ENCODE measurements at regions not wholly inside any gene's neighbourhood (a gene's known extent, or its start where the extent isn't known, plus 50 kb on each side); places are given as distances from the start of the nearest gene placed in this dataset.

DNA sequence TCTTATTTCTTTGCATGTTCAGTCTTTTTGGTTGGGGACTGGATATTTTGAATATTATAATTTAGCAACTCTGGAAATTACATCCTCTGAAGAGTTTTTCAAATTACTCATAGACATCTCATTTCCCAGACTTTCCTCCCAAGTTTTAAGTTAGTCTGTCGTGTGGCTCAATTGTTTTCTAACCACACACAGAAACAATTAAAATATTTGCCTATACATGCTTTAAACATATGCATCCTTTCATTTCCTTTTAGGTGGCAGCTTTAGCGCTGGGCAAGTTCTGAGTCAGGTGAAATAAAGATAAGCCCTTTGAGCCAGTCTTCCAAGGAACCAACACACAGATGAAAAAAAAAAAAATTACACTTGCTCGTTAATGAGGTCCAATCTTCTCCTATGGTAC, 307.0 kb upstream of the SPOCK3 start:
- no peak overlapping the region for H3K4me3 ChIP-seq (ENCODE audit: low read length)
- TF ChIP-seq, protein P1, sequence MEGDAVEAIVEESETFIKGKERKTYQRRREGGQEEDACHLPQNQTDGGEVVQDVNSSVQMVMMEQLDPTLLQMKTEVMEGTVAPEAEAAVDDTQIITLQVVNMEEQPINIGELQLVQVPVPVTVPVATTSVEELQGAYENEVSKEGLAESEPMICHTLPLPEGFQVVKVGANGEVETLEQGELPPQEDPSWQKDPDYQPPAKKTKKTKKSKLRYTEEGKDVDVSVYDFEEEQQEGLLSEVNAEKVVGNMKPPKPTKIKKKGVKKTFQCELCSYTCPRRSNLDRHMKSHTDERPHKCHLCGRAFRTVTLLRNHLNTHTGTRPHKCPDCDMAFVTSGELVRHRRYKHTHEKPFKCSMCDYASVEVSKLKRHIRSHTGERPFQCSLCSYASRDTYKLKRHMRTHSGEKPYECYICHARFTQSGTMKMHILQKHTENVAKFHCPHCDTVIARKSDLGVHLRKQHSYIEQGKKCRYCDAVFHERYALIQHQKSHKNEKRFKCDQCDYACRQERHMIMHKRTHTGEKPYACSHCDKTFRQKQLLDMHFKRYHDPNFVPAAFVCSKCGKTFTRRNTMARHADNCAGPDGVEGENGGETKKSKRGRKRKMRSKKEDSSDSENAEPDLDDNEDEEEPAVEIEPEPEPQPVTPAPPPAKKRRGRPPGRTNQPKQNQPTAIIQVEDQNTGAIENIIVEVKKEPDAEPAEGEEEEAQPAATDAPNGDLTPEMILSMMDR (IDR thresholded peaks at IDR 0.05; ENCODE audit: insufficient read depth, low read depth, low read length, missing control alignments), result no peak
- DNase-seq (ENCODE audit: low read depth), result peak; percentile 69

DNA sequence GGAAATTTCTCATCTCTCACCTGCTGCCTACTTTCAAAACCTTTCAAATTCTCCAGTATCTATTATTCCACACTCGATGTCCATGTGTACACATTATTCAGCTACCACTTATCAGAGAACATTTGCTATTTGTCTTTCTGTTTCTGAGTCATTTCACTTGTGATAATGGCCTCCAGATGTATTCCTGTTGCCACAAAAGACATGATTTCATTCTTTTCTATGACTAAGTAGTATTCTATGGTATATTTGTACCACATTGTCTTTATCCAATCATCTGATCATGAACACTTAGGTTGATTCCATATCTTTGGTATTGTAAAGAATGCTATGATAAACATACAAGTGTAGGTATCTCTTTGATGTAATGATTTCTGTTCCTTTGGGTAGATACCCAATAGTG, 310.1 kb upstream of the SPOCK3 start:
- no peak overlapping the region for H3K4me3 ChIP-seq (ENCODE audit: low read length)
- peak; percentile 47 for DNase-seq (ENCODE audit: low read depth)
- TF ChIP-seq, protein P1 (IDR thresholded peaks at IDR 0.05; ENCODE audit: insufficient read depth, low read depth, low read length, missing control alignments), result no peak

DNA sequence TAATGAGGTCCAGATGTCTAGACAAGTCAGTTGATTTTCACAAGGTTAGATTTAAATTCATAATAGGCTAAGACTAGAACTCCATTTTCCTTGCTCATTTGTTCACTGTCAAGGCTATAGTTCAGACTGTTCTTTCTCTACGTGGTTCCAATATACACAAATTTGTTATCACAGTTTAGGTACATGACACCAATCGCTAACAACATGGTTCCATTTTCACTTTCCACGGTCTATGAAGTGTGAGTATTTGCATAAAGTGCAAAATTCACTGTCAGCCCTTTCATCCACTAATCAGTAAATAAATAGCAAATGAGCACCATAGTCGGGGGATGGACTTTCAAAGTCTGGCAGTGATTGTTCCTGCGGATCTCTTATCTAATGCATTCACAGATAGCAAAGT, 315.7 kb upstream of the SPOCK3 start:
- H3K4me3 ChIP-seq (ENCODE audit: low read length), result no peak overlapping the region
- TF ChIP-seq, protein P1 (IDR thresholded peaks at IDR 0.05; ENCODE audit: insufficient read depth, low read depth, low read length, missing control alignments), result no peak
- DNase-seq (ENCODE audit: low read depth), result no peak

DNA sequence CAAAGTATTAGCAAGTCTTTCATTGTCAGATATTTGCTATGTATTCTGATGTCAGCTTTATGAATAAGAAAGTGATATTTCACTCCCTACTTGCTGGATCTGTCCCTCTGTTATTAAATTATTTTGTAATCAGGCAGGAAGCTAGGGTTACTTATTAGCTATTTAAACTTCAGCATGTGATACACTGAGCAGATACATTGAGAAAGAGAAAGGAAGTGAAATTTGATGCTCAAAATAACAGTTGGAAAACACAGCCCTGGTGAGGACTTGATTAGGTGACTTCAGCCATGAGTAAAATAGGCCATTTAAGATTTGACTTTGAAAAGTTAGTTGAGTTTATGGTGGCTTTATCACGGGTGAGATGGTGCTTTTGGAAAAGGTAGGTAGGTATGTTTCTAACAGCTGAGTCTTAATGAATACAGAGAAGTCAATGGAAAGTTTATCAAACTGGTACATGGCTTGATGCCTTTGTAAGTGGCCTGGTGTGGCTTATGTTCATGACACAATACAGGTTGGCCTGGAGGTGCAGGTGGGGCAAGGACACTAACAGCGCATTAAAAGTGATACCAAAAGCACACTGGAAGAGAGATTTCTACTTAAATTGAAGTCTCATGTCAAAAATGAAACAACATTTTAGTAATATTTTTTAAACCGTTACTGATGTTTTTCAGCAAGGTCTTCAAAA, 321.2 kb upstream of the SPOCK3 start:
- no peak overlapping the region for H3K4me3 ChIP-seq (ENCODE audit: low read length)
- TF ChIP-seq, protein P1 (IDR thresholded peaks at IDR 0.05; ENCODE audit: insufficient read depth, low read depth, low read length, missing control alignments), result no peak
- peak; percentile 21 for DNase-seq (ENCODE audit: low read depth)

DNA sequence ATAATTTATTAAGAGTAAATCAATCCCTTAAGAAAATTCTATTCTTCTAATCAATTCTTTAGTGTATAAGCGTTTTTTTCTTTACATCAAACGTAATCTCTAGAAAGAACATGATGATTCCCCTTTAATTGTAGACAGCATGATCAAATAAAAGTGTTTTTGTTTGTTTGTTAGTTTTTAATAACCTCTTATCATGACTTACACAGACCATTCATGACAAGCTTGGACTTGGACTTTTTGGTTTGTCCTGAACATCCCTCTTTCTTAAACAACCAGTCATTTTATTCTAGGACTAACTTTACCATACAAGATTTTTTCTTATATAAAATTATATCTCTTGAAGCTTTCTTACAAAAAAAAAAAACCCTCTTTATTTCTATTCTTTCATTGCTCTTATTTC, 344.6 kb upstream of the SPOCK3 start:
- no peak for DNase-seq (ENCODE audit: low read depth)
- no peak overlapping the region for H3K4me3 ChIP-seq (ENCODE audit: low read length)
- TF ChIP-seq, protein P1 (IDR thresholded peaks at IDR 0.05; ENCODE audit: insufficient read depth, low read depth, low read length, missing control alignments), result no peak

DNA sequence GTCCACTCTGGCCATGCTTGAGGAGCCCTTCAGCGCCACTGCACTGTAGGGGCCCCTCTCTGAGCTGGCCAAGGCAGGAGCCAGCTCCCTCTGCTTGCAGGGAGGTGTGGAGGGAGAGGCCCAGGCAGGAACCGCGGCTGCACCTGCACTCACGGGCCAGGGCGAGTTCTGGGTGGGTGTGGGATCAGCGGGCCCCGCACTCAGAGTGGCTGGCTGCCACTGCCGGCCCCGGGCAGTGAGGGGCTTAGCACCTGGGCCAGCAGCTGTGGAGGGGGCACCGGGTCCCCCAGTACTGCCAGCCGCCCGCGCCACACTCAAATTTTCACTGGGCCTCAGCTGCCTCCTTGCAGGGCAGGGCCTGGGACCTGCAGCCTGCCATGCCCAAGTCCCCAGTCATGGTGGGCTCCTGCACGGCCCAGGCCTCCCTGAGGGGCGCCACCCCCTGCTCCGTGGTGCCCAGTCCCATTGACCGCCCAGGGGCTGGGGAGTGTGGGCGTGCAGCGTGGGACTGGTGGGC, 347.2 kb upstream of the SPOCK3 start:
- DNase-seq (ENCODE audit: low read depth), result no peak
- TF ChIP-seq, protein P1 (IDR thresholded peaks at IDR 0.05; ENCODE audit: insufficient read depth, low read depth, low read length, missing control alignments), result no peak

DNA sequence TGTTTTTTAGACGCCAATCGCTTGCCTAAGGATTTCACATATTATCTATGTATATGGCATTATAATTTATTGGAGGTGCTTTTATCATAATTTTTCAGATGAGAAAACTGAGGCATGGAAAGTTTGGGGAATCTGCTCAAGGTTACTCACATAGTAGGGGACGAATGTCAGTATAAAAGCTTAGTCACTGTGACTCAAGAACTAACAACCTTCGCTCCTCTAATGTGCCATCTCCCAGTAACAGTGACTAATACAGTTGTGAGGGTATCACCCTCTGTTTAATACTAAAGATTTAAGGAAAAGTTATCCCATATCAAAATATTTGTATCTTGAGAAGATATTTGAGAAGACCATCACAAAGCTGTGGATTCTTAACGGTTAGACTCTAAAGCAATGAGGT, 353.1 kb upstream of the SPOCK3 start:
- TF ChIP-seq, protein P1 (IDR thresholded peaks at IDR 0.05; ENCODE audit: insufficient read depth, low read depth, low read length, missing control alignments), result no peak
- peak; percentile 62 for DNase-seq (ENCODE audit: low read depth)
- H3K4me3 ChIP-seq (ENCODE audit: low read length), result no peak overlapping the region

More for the DNA sequence above, 347.2 kb upstream of the SPOCK3 start:
- no peak overlapping the region for H3K4me3 ChIP-seq (ENCODE audit: low read length)
